GM19324 (cell line): ENCODE measurements at regions not wholly inside any gene's neighbourhood (a gene's known extent, or its start where the extent isn't known, plus 50 kb on each side); places are given as distances from the start of the nearest gene placed in this dataset.

Experiments
- ATAC-seq: cut with Tn5 transposase; IDR thresholded peaks from one replicate; pipeline ENCODE4 v1.9.1; 2021; ENCODE audit warnings: mild to moderate bottlenecking, moderate library complexity; ENCODE audit not compliant: unreplicated experiment, low FRiP score

- no peak for ATAC-seq
Observed at GRCh38 chr12:76226956-76227355, 121.3 kb downstream of the BBS10 start.

GRCh38 chr12:76226397-76226796 lies 121.8 kb downstream of the BBS10 start:
- ATAC-seq: no peak

GRCh38 chr12:76223869-76224268 lies 124.3 kb downstream of the BBS10 start:
- ATAC-seq: no peak

DNA sequence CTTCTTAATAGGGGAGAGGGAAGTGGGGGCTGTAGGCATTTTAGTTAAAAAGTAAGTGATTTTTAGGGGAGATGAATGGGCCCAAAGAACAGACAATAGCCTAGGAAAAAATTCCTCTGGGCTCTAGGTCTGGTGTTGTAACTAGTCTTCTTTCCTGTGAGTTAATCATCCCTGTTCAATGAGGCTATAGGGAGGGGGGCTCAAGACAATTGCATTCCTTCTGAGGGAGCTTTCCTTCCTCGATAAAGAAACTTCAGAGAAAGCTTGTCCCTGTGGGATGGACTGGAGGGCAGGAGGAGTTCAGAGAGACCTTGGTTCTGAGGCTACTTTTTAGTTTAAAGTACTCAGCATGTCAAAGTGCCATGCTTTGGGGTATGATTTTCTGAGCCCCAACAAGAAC lies 127.2 kb downstream of the BBS10 start:
- ATAC-seq: no peak

GRCh38 chr12:76219806-76220205 lies 128.4 kb downstream of the BBS10 start:
- ATAC-seq: no peak

DNA sequence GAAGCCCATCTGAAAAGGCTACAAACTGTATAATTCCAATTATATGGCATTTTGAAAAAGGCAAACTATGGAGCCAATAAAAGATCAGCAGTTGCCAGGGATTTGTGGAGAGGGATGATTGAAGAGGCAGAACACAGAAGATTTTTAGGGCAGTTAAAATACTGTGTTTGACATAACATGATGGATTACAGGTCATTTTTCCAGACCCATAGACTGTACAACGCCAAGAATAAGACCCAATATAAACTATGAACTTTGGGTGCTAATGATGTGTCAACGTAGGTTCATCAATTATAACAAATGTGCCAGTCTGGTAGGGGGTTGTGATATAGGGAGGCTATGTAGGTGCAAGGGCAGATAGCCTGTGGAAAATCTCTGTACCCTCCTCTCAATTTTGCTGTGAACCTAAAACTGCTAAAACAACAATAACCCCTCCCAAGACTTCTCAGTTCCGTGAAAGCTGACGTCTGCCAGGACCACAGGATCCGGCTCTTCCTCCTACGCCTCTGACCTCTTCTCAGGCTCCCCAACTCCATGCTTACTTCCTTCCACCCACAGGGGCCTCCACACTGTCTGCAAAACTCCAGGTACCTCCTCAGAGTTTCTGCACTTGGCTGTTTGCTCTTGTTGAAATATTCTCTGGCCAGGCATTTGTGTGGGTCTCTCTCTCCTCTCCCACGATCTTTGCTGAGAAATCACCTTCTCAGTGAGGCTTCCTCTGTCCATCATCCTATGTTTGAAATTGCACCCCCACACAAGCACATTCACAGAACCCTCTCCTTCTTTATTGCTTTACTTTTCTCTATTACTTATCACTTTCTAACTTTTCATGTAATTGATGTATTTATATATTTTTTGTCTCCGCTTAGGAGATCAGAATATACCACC lies 131.4 kb downstream of the BBS10 start:
- ATAC-seq: no peak

- ATAC-seq: no peak
Observed at GRCh38 chr12:76208129-76208528, 123.6 kb upstream of the NAP1L1 start.

GRCh38 chr12:76206677-76207072 lies 122.2 kb upstream of the NAP1L1 start:
- no peak for ATAC-seq

DNA sequence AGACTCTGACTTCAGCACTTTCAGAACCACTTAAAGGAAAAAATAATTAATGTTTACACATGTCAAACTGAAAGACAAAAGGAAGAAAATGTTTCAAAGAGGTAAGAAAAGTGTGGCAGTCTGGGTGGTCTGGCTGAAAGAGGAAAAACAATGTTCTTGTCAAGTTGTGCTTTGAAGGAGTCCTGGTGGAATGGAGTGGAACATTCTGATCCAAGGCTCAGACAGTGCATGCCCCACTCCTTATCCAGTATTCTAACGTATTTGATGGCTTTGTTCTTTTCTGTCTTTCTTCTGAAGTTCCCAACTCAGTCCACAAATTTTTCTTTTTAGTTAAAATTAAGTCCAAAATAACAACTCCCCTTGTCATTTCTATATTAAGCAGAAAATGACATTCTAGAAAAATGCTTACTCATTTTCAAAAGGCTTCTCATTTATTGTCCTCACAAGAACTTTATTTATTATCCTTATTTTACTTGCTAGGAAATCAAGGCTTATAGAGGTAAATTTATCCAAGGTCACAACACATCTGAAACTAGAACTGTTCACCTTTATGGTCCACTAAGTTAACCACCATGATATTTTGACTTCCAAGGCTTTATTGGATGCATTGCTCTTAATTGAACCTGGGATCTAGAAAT lies 121.7 kb upstream of the NAP1L1 start:
- no peak for ATAC-seq

DNA sequence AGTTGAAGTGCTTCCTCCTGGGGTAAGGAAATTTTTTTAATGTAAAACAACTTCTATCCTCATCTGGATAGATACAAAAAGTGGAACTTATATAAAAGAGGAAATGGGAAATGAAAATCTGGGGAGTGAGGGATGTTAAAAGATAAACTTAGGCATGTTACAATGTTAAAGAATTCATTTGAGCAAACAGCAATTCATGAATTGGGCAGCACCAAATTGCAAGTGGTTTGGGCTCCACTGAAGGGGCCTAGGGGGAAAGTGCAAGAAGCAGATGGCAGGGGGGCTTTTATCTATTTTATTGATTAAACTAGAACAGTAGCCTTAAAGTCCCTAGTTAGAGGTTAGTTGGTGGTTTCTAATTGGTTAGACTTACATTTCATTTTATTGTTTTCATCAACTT lies 118.1 kb upstream of the NAP1L1 start:
- ATAC-seq: no peak

- ATAC-seq: no peak
Observed at GRCh38 chr12:76201758-76202157, 117.3 kb upstream of the NAP1L1 start.

- no peak for ATAC-seq
Observed at GRCh38 chr12:76201316-76201715, 116.8 kb upstream of the NAP1L1 start.

DNA sequence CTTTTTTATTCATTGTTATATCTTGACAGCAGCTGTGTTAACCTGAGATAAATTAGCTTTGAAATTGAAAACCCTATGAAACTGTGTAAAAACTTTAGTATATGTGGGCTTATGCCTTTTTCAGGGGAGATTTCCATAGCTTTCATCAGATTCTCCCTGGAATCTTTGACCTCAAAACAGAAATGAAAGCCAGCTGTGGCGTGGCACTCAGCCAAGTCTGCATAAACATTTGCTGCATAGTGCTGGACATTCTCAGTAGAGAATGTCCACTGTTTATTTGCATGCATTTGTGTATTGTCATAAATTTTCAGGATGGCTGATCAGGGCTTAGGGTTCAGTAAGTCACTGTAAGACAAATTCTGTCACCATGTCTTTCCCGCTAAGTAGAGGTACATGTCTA lies 115.3 kb upstream of the NAP1L1 start:
- no peak for ATAC-seq

DNA sequence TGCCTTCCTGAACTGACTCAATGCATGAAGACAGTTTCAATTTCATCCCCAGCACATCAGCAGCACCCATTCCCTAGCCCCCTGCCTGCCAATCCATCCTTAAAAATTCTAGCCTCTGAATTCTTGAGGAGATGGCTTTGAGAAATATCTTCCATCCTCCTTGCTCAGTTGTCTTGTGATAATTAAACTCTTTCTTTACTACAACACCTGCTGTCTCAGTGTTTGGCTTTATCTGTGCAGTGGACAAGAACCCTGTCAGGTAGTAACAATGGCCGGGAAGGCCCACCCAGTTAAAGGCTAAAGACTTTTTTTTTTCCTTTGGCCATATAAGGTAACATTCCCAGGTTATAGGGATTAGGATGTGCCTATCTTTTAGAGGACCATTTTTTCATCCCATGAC lies 114.4 kb upstream of the NAP1L1 start:
- no peak for ATAC-seq

DNA sequence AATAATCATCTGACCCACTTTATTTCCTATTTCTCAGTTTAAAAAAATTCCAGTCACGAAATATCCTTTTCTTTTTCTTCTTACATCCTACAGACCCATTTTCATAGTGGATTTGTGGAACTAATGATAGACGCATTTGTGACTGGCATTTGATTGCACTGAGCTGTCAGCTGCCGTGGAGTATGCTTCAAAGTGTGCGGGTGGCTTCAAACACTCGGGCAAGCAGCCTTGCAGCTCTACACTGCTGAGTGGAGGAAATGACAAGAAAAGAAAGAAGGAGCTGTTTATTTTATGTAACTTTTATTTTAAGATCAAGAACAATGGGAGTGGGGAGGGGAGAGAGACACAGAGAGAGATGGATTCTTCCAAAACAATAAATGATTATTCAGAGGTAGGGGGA lies 112.8 kb upstream of the NAP1L1 start:
- no peak for ATAC-seq

- ATAC-seq: no peak
Observed at GRCh38 chr12:76195920-76196319, 111.4 kb upstream of the NAP1L1 start.

DNA sequence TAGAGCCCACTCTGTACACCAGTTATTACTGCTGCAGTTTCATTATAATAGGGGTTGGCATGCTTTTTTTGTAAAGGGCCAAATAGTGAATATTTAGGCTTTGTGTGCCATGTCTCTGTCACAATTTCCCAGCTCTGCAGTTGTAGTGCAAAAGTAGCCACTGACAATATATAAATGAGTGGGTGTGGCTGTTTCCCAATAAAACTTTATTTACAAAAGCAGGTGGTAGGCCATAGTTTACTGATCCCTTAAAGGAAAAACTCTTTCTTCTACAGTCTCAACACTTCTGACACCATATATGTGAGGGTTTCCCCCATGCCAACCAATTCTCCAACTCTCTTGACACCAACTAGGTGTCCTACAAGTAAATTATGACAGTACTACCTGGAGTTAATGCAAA lies 110.2 kb upstream of the NAP1L1 start:
- no peak for ATAC-seq

DNA sequence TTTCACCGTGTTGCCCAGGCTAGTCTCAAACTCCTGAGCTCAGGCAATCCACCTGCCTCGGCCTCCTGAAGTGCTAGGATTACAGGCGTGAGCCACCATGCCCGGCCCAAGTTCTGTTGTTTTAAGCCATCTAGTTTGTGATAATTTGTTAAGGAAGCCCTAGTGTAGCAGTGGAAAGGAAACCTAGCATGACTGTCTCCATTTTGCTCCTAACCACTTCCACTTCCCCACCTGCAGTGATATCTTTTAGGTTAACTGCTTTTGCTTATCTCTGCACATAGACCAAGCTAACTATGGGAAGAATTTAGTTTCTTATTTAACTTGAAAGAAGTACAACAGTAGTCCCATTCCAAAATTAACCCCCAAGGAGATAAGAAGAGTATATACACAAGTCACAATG lies 109.5 kb upstream of the NAP1L1 start:
- ATAC-seq: no peak

GRCh38 chr12:76192416-76192815 lies 107.9 kb upstream of the NAP1L1 start:
- no peak for ATAC-seq

GRCh38 chr12:76190299-76190698 lies 105.8 kb upstream of the NAP1L1 start:
- ATAC-seq: no peak

- no peak for ATAC-seq
Observed at GRCh38 chr12:76189851-76190250, 105.4 kb upstream of the NAP1L1 start.

GRCh38 chr12:76187177-76187576 lies 102.7 kb upstream of the NAP1L1 start:
- ATAC-seq: no peak
